ENCODE measurements at regions not wholly inside any gene's neighbourhood (a gene's known extent, or its start where the extent isn't known, plus 50 kb on each side); places are given as distances from the start of the nearest gene placed in this dataset.

GRCh38 chr6:67353861-67354260, 1281.2 kb upstream of the ADGRB3 start:
- no peaks in the 10 kb centered on the region for H3K4me1 ChIP-seq (ENCODE audit: insufficient read depth, low read length)
- DNase-seq (no peak), ATAC-seq (ENCODE audit: insufficient read depth, low read depth) (no peak)
- H3K27ac ChIP-seq (ENCODE audit: low read length) = no peak overlapping the region
- no peaks in the 10 kb centered on the region for H3K9me3 ChIP-seq (ENCODE audit: insufficient read depth, low read length, severe bottlenecking)
- H3K4me2 ChIP-seq (ENCODE audit: insufficient read depth, low read length) = no peak overlapping the region
- H3K27me3 ChIP-seq (ENCODE audit: insufficient read depth, low read length, poor library complexity) = no peaks in the 10 kb centered on the region
- TF ChIP-seq EZH2 (IDR thresholded peaks at IDR 0.05; ENCODE audit: borderline replicate concordance, low read depth, low read length, severe bottlenecking) (no peak), CTCF (IDR thresholded peaks at IDR 0.05; ENCODE audit: borderline replicate concordance, extremely low read depth, low read length, poor library complexity, severe bottlenecking) (no peak)
- H4K20me1 ChIP-seq (ENCODE audit: insufficient read depth, low read length) = no peaks in the 10 kb centered on the region
- no peaks in the 10 kb centered on the region for H3K36me3 ChIP-seq (ENCODE audit: insufficient read depth, low read length)
- no peak overlapping the region for H3K4me3 ChIP-seq (ENCODE audit: low read depth in 1 of 2, low read length in 2 of 2)
- no peak overlapping the region for H2AFZ ChIP-seq (ENCODE audit: low read depth, low read length)
- no peak overlapping the region for H3K9ac ChIP-seq (ENCODE audit: low read depth, low read length)
- H3K79me2 ChIP-seq (ENCODE audit: insufficient read depth, low read length) = no peaks in the 10 kb centered on the region

- H4K20me1 ChIP-seq (ENCODE audit: insufficient read depth, low read length) = no peaks in the 10 kb centered on the region
- no peak overlapping the region for H2AFZ ChIP-seq (ENCODE audit: low read depth, low read length)
- H3K36me3 ChIP-seq (ENCODE audit: insufficient read depth, low read length) = no peaks in the 10 kb centered on the region
- H3K9me3 ChIP-seq (ENCODE audit: insufficient read depth, low read length, severe bottlenecking) = no peaks in the 10 kb centered on the region
- ATAC-seq (ENCODE audit: insufficient read depth, low read depth) (no peak), DNase-seq (no peak)
- H3K4me3 ChIP-seq (ENCODE audit: low read depth in 1 of 2, low read length in 2 of 2) = no peak overlapping the region
- TF ChIP-seq EZH2 (IDR thresholded peaks at IDR 0.05; ENCODE audit: borderline replicate concordance, low read depth, low read length, severe bottlenecking) (no peak), CTCF (IDR thresholded peaks at IDR 0.05; ENCODE audit: borderline replicate concordance, extremely low read depth, low read length, poor library complexity, severe bottlenecking) (no peak)
- no peak overlapping the region for H3K27ac ChIP-seq (ENCODE audit: low read length)
- H3K4me2 ChIP-seq (ENCODE audit: insufficient read depth, low read length) = no peak overlapping the region
- no peak overlapping the region for H3K9ac ChIP-seq (ENCODE audit: low read depth, low read length)
- H3K27me3 ChIP-seq (ENCODE audit: insufficient read depth, low read length, poor library complexity) = no peaks in the 10 kb centered on the region
- no peaks in the 10 kb centered on the region for H3K4me1 ChIP-seq (ENCODE audit: insufficient read depth, low read length)
- H3K79me2 ChIP-seq (ENCODE audit: insufficient read depth, low read length) = no peaks in the 10 kb centered on the region
These were observed 1282.4 kb upstream of the ADGRB3 start for GRCh38 chr6:67352717-67353116.

GRCh38 chr6:67350729-67351128, 1284.4 kb upstream of the ADGRB3 start:
- Histone ChIP-seq H3K4me3 (ENCODE audit: low read depth in 1 of 2, low read length in 2 of 2) (no peak overlapping the region), H3K79me2 (ENCODE audit: insufficient read depth, low read length) (no peaks in the 10 kb centered on the region), H4K20me1 (ENCODE audit: insufficient read depth, low read length) (no peaks in the 10 kb centered on the region), H3K9ac (ENCODE audit: low read depth, low read length) (no peak overlapping the region), H2AFZ (ENCODE audit: low read depth, low read length) (no peak overlapping the region), H3K9me3 (ENCODE audit: insufficient read depth, low read length, severe bottlenecking) (peaks cover 3% of the 10 kb centered on the region), H3K4me2 (ENCODE audit: insufficient read depth, low read length) (no peak overlapping the region), H3K36me3 (ENCODE audit: insufficient read depth, low read length) (no peaks in the 10 kb centered on the region), H3K27me3 (ENCODE audit: insufficient read depth, low read length, poor library complexity) (no peaks in the 10 kb centered on the region), H3K4me1 (ENCODE audit: insufficient read depth, low read length) (no peaks in the 10 kb centered on the region), H3K27ac (ENCODE audit: low read length) (no peak overlapping the region)
- DNase-seq (no peak), ATAC-seq (ENCODE audit: insufficient read depth, low read depth) (no peak)
- TF ChIP-seq CTCF (IDR thresholded peaks at IDR 0.05; ENCODE audit: borderline replicate concordance, extremely low read depth, low read length, poor library complexity, severe bottlenecking) (no peak), EZH2 (IDR thresholded peaks at IDR 0.05; ENCODE audit: borderline replicate concordance, low read depth, low read length, severe bottlenecking) (no peak)

DNA sequence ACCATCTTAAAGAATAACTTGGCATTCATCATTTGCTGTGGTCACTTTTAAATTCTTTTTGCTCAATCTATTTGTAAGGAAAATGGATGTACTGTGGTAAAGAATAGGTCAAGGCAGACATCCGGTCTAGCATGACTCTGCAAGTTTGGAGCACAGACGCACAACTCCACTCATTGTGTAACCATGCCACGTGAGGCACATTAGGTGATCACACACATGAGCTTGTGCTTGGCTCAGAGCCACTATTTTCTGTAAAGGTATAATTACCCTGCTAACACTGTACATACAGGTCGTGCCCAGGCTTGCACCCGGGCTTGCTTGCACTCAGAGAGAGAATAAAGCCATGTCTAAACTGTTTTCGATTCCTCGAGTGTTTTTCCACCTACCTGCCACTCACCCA, 1289.1 kb upstream of the ADGRB3 start:
- H3K36me3 ChIP-seq (ENCODE audit: insufficient read depth, low read length) = no peaks in the 10 kb centered on the region
- TF ChIP-seq CTCF (IDR thresholded peaks at IDR 0.05; ENCODE audit: borderline replicate concordance, extremely low read depth, low read length, poor library complexity, severe bottlenecking) (no peak), EZH2 (IDR thresholded peaks at IDR 0.05; ENCODE audit: borderline replicate concordance, low read depth, low read length, severe bottlenecking) (no peak)
- no peaks in the 10 kb centered on the region for H3K27me3 ChIP-seq (ENCODE audit: insufficient read depth, low read length, poor library complexity)
- H3K9ac ChIP-seq (ENCODE audit: low read depth, low read length) = no peak overlapping the region
- peaks cover 3% of the 10 kb centered on the region for H3K9me3 ChIP-seq (ENCODE audit: insufficient read depth, low read length, severe bottlenecking)
- ATAC-seq (ENCODE audit: insufficient read depth, low read depth) (no peak), DNase-seq (no peak)
- H3K4me3 ChIP-seq (ENCODE audit: low read depth in 1 of 2, low read length in 2 of 2) = no peak overlapping the region
- no peak overlapping the region for H3K4me2 ChIP-seq (ENCODE audit: insufficient read depth, low read length)
- H3K27ac ChIP-seq (ENCODE audit: low read length) = no peak overlapping the region
- H3K4me1 ChIP-seq (ENCODE audit: insufficient read depth, low read length) = no peaks in the 10 kb centered on the region
- no peaks in the 10 kb centered on the region for H4K20me1 ChIP-seq (ENCODE audit: insufficient read depth, low read length)
- H2AFZ ChIP-seq (ENCODE audit: low read depth, low read length) = no peak overlapping the region
- no peaks in the 10 kb centered on the region for H3K79me2 ChIP-seq (ENCODE audit: insufficient read depth, low read length)
